Neural cell (in vitro differentiated cells): ENCODE measurements at regions not wholly inside any gene's neighbourhood (a gene's known extent, or its start where the extent isn't known, plus 50 kb on each side); places are given as distances from the start of the nearest gene placed in this dataset.

Source experiments
- H2AFZ ChIP-seq: fragments of 200-600, 300-800 bp; sonication (generic), shearing (Covaris generic); 2 replicates; pipeline ENCODE4 v1.6.0; 2014; ENCODE audit warnings: low read depth, mild to moderate bottlenecking, antibody characterized with exemption, low read length, moderate library complexity
- H3F3A ChIP-seq: fragments of 200-600 bp; shearing (Covaris generic); 2 replicates; pipeline ENCODE4 v1.6.1; 2016; ENCODE audit warnings: mild to moderate bottlenecking, moderate library complexity, mixed read lengths, antibody characterized with exemption, low read length; ENCODE audit not compliant: insufficient read depth, poor library complexity, severe bottlenecking
- H3K27ac ChIP-seq: fragments of 200-600, 300-800 bp; sonication (generic), shearing (Covaris generic); 2 replicates; pipeline ENCODE4 v1.5.1; 2014; ENCODE audit warnings: mild to moderate bottlenecking, low read length, moderate library complexity
- H3K27me3 ChIP-seq: fragments of 300-800, 200-600 bp; sonication (generic), shearing (Covaris generic); 2 replicates; pipeline ENCODE4 v1.6.0; 2014; ENCODE audit warnings: mild to moderate bottlenecking, low read depth, low read length, moderate library complexity; ENCODE audit not compliant: insufficient read depth
- H3K36me3 ChIP-seq: fragments of 300-800, 200-600 bp; sonication (generic), shearing (Covaris generic); 2 replicates; pipeline ENCODE4 v1.5.1; 2014; ENCODE audit warnings: mild to moderate bottlenecking, antibody characterized with exemption, low read length, moderate library complexity; ENCODE audit not compliant: insufficient read depth
- H3K4me2 ChIP-seq: fragments of 300-800, 200-600 bp; sonication (generic), shearing (Covaris generic); 2 replicates; pipeline ENCODE4 v1.6.0; 2014; ENCODE audit warnings: mild to moderate bottlenecking, low read length
- H3K4me3 ChIP-seq: fragments of 300-800, 200-600 bp; sonication (generic), shearing (Covaris generic); 2 replicates; pipeline ENCODE4 v1.5.1; 2014; ENCODE audit warnings: mild to moderate bottlenecking, low read length, moderate library complexity
- H3K79me2 ChIP-seq: fragments of 200-600 bp; shearing (Covaris generic); replicated peaks from 2 replicates; pipeline ENCODE4 v1.6.0; 2014; ENCODE audit warnings: mild to moderate bottlenecking, low read length, moderate library complexity; ENCODE audit not compliant: insufficient read depth
- H3K9ac ChIP-seq: fragments of 300-800, 200-600 bp; sonication (generic), shearing (Covaris generic); 2 replicates; pipeline ENCODE4 v1.6.1; 2016; ENCODE audit warnings: mild to moderate bottlenecking, low read length, mixed read lengths
- H3K9me2 ChIP-seq: fragments of 200-600 bp; shearing (Covaris generic); 2 replicates; pipeline ENCODE4 v1.6.1; 2016; ENCODE audit warnings: mild to moderate bottlenecking, low read length, mixed read lengths; ENCODE audit not compliant: insufficient read depth
- H3K9me3 ChIP-seq: fragments of 200-600, 300-800 bp; sonication (generic), shearing (Covaris generic); 2 replicates; pipeline ENCODE4 v1.6.1; 2016; ENCODE audit warnings: mild to moderate bottlenecking, mixed run types, low read length, moderate library complexity, mixed read lengths
- H4K20me1 ChIP-seq: fragments of 200-600 bp; shearing (Covaris generic); 2 replicates; pipeline ENCODE4 v1.6.1; 2016; ENCODE audit warnings: mild to moderate bottlenecking, mixed run types; ENCODE audit not compliant: insufficient read depth
- EP300 ChIP-seq: fragments of 450-650 bp; conservative IDR thresholded peaks from 2 replicates; pipeline ENCODE4 v1.6.1; 2014; ENCODE audit warnings: antibody characterized with exemption, mild to moderate bottlenecking, moderate library complexity; ENCODE audit not compliant: poor library complexity, severe bottlenecking
- EZH2 ChIP-seq: fragments of 200-600, 300-800 bp; shearing (Covaris generic), sonication (generic); IDR thresholded peaks from 2 replicates; pipeline ENCODE4 v1.6.1; 2014; ENCODE audit warnings: antibody characterized with exemption, low read length, borderline replicate concordance, mild to moderate bottlenecking; ENCODE audit not compliant: insufficient read depth, poor library complexity, severe bottlenecking
- MXI1 ChIP-seq: fragments of 450-650 bp; conservative IDR thresholded peaks from 2 replicates; pipeline ENCODE4 v1.6.1; 2014; ENCODE audit warnings: antibody characterized with exemption, mild to moderate bottlenecking; ENCODE audit not compliant: poor library complexity, severe bottlenecking
- POLR2AphosphoS5 ChIP-seq: IDR thresholded peaks from 2 replicates; pipeline ENCODE4 v1.6.1; 2012
- RAD21 ChIP-seq: fragments of 450-650 bp; conservative IDR thresholded peaks from 2 replicates; pipeline ENCODE4 v1.6.1; 2014; ENCODE audit warnings: antibody characterized with exemption, mild to moderate bottlenecking, moderate library complexity
- SMC3 ChIP-seq: fragments of 450-650 bp; conservative IDR thresholded peaks from 2 replicates; pipeline ENCODE4 v1.6.1; 2014; ENCODE audit warnings: antibody characterized with exemption, mild to moderate bottlenecking, moderate library complexity; ENCODE audit not compliant: poor library complexity
- TAF1 ChIP-seq: IDR thresholded peaks from 2 replicates; pipeline ENCODE4 v1.6.1; 2012; ENCODE audit warnings: low read depth
- TF ChIP-seq, protein P1 (sequence below): IDR thresholded peaks from 2 replicates; pipeline ENCODE4 v1.6.1; 2012; ENCODE audit warnings: borderline replicate concordance
- TF ChIP-seq, protein P2 (sequence below): fragments of 450-650 bp; IDR thresholded peaks from 2 replicates; pipeline ENCODE4 v1.5.1; 2014; ENCODE audit warnings: antibody characterized with exemption, mild to moderate bottlenecking, moderate library complexity; ENCODE audit not compliant: poor library complexity, severe bottlenecking

DNA sequence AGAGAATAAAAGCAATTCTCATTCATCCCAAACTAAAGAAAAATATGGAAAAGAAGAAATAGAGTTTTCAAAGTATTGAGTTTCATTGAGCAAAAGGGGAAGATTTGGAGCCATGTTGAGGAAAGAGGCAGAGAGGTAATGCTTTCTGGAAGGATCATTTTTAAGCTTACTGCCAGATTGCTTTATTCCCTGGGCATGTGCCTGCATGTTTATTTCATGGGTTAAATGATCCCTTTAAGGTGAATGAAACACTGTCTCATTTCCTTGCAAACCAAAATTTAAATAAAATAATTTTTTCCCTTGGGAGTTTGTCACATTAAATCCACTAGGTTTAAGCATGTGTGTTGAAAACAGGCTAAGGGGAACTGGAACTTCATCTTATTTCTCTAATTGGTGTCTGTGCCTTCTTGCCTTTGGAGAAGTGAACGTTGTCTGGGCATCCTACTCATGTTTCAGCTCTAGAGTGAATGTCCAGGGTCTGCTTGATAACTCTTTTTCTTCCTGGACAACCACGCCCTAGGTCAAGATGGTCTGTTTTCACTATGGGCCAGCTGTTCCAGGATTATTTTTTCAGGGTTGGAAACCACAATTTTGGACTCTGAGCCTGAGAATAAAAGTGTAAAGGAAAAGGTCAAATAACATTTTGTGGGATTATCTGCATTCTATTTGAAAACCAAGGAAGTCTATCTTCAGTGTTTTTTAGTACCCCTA is 114.1 kb upstream of the ELL2 start:
- H2AFZ ChIP-seq: no peak overlapping the region
- no peaks in the 10 kb centered on the region for H3K9me2 ChIP-seq
- no peak for TF ChIP-seq EP300
- TF ChIP-seq, protein P1, sequence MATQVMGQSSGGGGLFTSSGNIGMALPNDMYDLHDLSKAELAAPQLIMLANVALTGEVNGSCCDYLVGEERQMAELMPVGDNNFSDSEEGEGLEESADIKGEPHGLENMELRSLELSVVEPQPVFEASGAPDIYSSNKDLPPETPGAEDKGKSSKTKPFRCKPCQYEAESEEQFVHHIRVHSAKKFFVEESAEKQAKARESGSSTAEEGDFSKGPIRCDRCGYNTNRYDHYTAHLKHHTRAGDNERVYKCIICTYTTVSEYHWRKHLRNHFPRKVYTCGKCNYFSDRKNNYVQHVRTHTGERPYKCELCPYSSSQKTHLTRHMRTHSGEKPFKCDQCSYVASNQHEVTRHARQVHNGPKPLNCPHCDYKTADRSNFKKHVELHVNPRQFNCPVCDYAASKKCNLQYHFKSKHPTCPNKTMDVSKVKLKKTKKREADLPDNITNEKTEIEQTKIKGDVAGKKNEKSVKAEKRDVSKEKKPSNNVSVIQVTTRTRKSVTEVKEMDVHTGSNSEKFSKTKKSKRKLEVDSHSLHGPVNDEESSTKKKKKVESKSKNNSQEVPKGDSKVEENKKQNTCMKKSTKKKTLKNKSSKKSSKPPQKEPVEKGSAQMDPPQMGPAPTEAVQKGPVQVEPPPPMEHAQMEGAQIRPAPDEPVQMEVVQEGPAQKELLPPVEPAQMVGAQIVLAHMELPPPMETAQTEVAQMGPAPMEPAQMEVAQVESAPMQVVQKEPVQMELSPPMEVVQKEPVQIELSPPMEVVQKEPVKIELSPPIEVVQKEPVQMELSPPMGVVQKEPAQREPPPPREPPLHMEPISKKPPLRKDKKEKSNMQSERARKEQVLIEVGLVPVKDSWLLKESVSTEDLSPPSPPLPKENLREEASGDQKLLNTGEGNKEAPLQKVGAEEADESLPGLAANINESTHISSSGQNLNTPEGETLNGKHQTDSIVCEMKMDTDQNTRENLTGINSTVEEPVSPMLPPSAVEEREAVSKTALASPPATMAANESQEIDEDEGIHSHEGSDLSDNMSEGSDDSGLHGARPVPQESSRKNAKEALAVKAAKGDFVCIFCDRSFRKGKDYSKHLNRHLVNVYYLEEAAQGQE: no peak
- no peak for TF ChIP-seq SMC3
- TF ChIP-seq POLR2AphosphoS5: no peak
- H4K20me1 ChIP-seq: no peaks in the 10 kb centered on the region
- H3K4me3 ChIP-seq: no peak overlapping the region
- H3K36me3 ChIP-seq: no peaks in the 10 kb centered on the region
- H3K79me2 ChIP-seq: no peaks in the 10 kb centered on the region
- H3K9me3 ChIP-seq: no peaks in the 10 kb centered on the region
- H3K9ac ChIP-seq: no peak overlapping the region
- H3K27me3 ChIP-seq: no peaks in the 10 kb centered on the region
- no peak overlapping the region for H3K27ac ChIP-seq
- no peaks in the 10 kb centered on the region for H3F3A ChIP-seq
- no peak overlapping the region for H3K4me2 ChIP-seq

- H3K9ac ChIP-seq: no peak overlapping the region
- H3K4me2 ChIP-seq: no peak overlapping the region
- no peak overlapping the region for H2AFZ ChIP-seq
- no peak overlapping the region for H3K4me3 ChIP-seq
- H3K9me2 ChIP-seq: no peaks in the 10 kb centered on the region
- no peaks in the 10 kb centered on the region for H3K36me3 ChIP-seq
- H3F3A ChIP-seq: no peaks in the 10 kb centered on the region
- no peaks in the 10 kb centered on the region for H3K79me2 ChIP-seq
- H3K9me3 ChIP-seq: no peaks in the 10 kb centered on the region
- TF ChIP-seq EP300: no peak
- TF ChIP-seq, protein P2, sequence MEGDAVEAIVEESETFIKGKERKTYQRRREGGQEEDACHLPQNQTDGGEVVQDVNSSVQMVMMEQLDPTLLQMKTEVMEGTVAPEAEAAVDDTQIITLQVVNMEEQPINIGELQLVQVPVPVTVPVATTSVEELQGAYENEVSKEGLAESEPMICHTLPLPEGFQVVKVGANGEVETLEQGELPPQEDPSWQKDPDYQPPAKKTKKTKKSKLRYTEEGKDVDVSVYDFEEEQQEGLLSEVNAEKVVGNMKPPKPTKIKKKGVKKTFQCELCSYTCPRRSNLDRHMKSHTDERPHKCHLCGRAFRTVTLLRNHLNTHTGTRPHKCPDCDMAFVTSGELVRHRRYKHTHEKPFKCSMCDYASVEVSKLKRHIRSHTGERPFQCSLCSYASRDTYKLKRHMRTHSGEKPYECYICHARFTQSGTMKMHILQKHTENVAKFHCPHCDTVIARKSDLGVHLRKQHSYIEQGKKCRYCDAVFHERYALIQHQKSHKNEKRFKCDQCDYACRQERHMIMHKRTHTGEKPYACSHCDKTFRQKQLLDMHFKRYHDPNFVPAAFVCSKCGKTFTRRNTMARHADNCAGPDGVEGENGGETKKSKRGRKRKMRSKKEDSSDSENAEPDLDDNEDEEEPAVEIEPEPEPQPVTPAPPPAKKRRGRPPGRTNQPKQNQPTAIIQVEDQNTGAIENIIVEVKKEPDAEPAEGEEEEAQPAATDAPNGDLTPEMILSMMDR: no peak
- TF ChIP-seq EZH2: no peak
- TF ChIP-seq SMC3: no peak
- TF ChIP-seq, protein P1: no peak
- TF ChIP-seq RAD21: no peak
- no peak for TF ChIP-seq MXI1
- no peak for TF ChIP-seq TAF1
- no peak for TF ChIP-seq POLR2AphosphoS5
- no peaks in the 10 kb centered on the region for H3K27me3 ChIP-seq
- no peaks in the 10 kb centered on the region for H4K20me1 ChIP-seq
- H3K27ac ChIP-seq: no peak overlapping the region
Observed at GRCh38 chr5:96074870-96075269, 113.2 kb upstream of the ELL2 start.
